HEK293T (cell line): ENCODE measurements at regions not wholly inside any gene's neighbourhood (a gene's known extent, or its start where the extent isn't known, plus 50 kb on each side); places are given as distances from the start of the nearest gene placed in this dataset.

Experiments
- CTCF ChIA-PET: fragments of 350-600 bp; formaldehyde crosslinking; extraction: SDS; loops from one replicate; lab custom pipeline; 2021; ENCODE audit warnings: antibody characterized with exemption, inconsistent platforms; lab: Yijun Ruan, JAX
- POLR2A ChIA-PET: fragments of 350-600 bp; formaldehyde crosslinking; extraction: SDS; loops from one replicate; lab custom pipeline; 2020; ENCODE audit warnings: antibody characterized with exemption, inconsistent platforms; lab: Yijun Ruan, JAX
- DNase-seq: peaks from one replicate; pipeline ENCODE4 v3.0.0; 2012; ENCODE audit warnings: mixed read lengths; ENCODE audit errors: extremely low spot score
- ARNT ChIP-seq: fragments of 450-650 bp; IDR thresholded peaks from 2 replicates; pipeline ENCODE4 v1.6.1; 2017; ENCODE audit warnings: mild to moderate bottlenecking
- BHLHE40 ChIP-seq: fragments of 450-650 bp; IDR thresholded peaks from 2 replicates; pipeline ENCODE4 v1.6.1; 2016; ENCODE audit warnings: mild to moderate bottlenecking, moderate library complexity, borderline replicate concordance
- CTBP1 ChIP-seq: fragments of 450-650 bp; IDR thresholded peaks from 2 replicates; pipeline ENCODE4 v1.6.1; 2016; ENCODE audit warnings: borderline replicate concordance
- ELF4 ChIP-seq: fragments of 450-650 bp; IDR thresholded peaks from 2 replicates; pipeline ENCODE4 v1.6.1; 2017; ENCODE audit warnings: antibody characterized with exemption
- FOXA1 ChIP-seq: fragments of 450-650 bp; IDR thresholded peaks from 2 replicates; pipeline ENCODE4 v1.6.1; 2016; ENCODE audit warnings: mild to moderate bottlenecking
- FOXK2 ChIP-seq: fragments of 450-650 bp; IDR thresholded peaks from 2 replicates; pipeline ENCODE4 v1.6.1; 2016; ENCODE audit warnings: mild to moderate bottlenecking
- FOXM1 ChIP-seq: fragments of 450-650 bp; IDR thresholded peaks from 2 replicates; pipeline ENCODE4 v1.6.1; 2017; ENCODE audit warnings: mild to moderate bottlenecking, borderline replicate concordance
- HDGF ChIP-seq: fragments of 450-650 bp; IDR thresholded peaks from 2 replicates; pipeline ENCODE4 v1.6.1; 2017; ENCODE audit warnings: antibody characterized with exemption, borderline replicate concordance
- L3MBTL2 ChIP-seq: fragments of 450-650 bp; conservative IDR thresholded peaks from 2 replicates; pipeline ENCODE4 v1.6.1; 2016; ENCODE audit warnings: mild to moderate bottlenecking
- LEF1 ChIP-seq: fragments of 450-650 bp; IDR thresholded peaks from 2 replicates; pipeline ENCODE4 v1.6.1; 2017; ENCODE audit warnings: mild to moderate bottlenecking, borderline replicate concordance
- NFRKB ChIP-seq: fragments of 450-650 bp; IDR thresholded peaks from 2 replicates; pipeline ENCODE4 v1.6.1; 2016; ENCODE audit warnings: mild to moderate bottlenecking, moderate library complexity
- SP1 ChIP-seq: fragments of 450-650 bp; IDR thresholded peaks from 2 replicates; pipeline ENCODE4 v1.6.1; 2017
- SUZ12 ChIP-seq: fragments of 450-650 bp; IDR thresholded peaks from 2 replicates; pipeline ENCODE4 v1.6.1; 2016; ENCODE audit warnings: mild to moderate bottlenecking
- TARDBP ChIP-seq: fragments of 450-650 bp; IDR thresholded peaks from 2 replicates; pipeline ENCODE4 v1.6.1; 2016
- ZNF384 ChIP-seq: fragments of 450-650 bp; IDR thresholded peaks from 2 replicates; pipeline ENCODE4 v1.6.1; 2016
- TF ChIP-seq, protein P1 (sequence below): fragments of 450-650 bp; IDR thresholded peaks from 2 replicates; pipeline ENCODE4 v1.6.1; 2016

DNA sequence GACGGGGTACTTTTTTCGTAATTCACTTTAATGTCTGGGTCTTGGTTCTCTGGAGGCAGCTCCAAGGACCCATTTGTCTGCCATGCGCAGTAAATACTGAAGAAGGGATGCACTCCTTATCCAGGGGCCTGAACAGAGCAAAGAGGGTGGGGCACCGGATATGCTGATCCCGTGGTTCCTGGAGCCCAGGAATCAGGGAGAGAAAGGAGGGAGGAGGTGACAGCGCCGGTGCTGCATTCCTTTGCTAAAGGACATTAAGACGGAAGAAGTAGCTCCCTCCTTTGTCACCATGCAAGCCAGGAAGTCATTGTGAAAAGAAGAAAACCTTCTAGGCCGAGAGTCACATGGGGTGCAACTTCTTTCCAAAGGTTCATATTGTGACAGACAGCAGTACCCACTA, 1057.7 kb downstream of the VRK1 start:
- CTCF ChIA-PET, result no interaction called here
- no peak for TF ChIP-seq NFRKB
- TF ChIP-seq FOXA1, result no peak
- TF ChIP-seq SP1, result no peak
- no peak for TF ChIP-seq FOXK2
- no peak for TF ChIP-seq FOXM1
- TF ChIP-seq CTBP1, result no peak
- no peak for TF ChIP-seq L3MBTL2
- POLR2A ChIA-PET, result no interaction called here
- no peak for DNase-seq

DNA sequence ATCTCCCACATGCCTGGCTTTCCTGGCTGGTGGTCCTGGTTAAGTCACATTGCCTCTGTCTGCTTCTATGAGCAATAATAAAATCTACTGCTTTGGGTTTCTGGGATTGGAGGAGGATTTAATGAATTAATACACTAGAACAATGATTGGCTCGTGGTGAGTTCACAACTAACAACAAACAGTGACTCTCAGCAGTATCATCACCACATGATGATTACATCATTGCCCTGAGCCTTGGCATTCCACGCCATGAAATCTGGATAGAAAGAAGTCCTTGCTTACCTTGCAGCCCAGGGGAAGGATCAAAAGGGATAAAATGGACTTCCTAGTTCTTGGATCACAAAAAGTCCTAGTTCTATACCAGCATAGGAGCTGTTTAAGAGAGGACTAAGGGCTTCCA, 1069.0 kb downstream of the VRK1 start:
- CTCF ChIA-PET, result no interaction called here
- POLR2A ChIA-PET, result no interaction called here
- no peak for DNase-seq
- TF ChIP-seq SUZ12 (no peak), SP1 (no peak), TARDBP (no peak), L3MBTL2 (no peak), BHLHE40 (no peak), ARNT (no peak), ZNF384 (no peak)

DNA sequence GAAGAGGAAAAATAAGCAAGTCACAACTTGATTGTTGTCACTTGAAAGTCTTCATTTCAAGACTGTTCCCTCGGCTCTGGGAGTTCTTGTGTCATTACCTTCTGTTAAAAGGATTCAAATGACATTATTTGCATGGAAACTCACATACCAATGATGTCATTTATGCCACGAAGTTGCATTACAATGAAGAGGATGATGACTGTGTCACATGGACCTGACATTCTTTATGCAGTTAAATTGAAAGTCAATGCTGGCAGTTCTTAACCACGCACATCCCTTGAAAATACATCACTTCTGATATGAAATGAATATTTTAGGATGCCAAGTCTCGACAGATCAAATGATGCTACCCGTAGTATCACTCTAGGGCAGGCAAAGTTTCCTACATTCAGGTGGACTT, 1069.5 kb downstream of the VRK1 start:
- TF ChIP-seq L3MBTL2, result no peak
- TF ChIP-seq, protein P1, sequence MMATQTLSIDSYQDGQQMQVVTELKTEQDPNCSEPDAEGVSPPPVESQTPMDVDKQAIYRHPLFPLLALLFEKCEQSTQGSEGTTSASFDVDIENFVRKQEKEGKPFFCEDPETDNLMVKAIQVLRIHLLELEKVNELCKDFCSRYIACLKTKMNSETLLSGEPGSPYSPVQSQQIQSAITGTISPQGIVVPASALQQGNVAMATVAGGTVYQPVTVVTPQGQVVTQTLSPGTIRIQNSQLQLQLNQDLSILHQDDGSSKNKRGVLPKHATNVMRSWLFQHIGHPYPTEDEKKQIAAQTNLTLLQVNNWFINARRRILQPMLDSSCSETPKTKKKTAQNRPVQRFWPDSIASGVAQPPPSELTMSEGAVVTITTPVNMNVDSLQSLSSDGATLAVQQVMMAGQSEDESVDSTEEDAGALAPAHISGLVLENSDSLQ, result no peak
- TF ChIP-seq SP1, result no peak
- TF ChIP-seq ZNF384, result no peak
- no peak for TF ChIP-seq NFRKB
- TF ChIP-seq BHLHE40, result no peak
- TF ChIP-seq SUZ12, result no peak
- DNase-seq, result no peak
- ChIA-PET POLR2A (no interaction called here), CTCF (no interaction called here)

DNA sequence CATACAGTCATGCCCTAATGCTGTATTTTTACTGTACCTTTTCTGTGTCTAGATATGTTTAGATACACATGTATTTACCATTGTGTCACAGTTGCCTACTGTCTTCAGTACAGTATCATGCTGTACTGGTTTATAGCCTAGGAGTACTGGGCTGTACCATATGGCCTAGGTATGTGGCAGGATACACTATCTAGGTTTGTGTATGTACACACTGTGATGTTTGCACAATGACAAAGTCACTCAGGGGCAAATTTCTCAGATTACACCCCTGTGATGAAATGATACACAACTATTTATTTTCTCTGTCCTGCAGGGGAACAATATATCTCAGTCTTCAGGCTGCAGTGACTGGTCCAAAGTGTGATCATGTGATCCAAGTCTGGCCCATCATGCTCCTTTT, 1076.1 kb downstream of the VRK1 start:
- ChIA-PET CTCF (no interaction called here), POLR2A (no interaction called here)

DNA sequence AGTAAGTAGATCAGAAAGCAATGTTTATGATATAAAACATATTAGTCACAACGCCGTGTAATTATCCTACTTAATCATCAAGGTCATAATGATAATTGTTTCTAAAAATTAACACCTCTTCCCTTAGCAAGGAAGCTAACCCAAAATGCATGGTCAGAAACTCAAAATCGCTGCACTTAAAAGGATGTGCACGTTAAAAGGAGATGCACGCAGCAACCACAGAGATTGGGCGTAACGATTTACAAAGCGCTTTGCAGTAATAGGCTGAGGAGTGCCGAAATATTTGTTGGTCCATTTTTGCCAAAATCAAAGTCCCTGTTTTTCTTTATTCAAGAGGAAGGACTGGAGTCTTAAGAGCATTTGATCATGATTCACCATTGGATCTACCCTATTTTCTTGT, 1077.2 kb downstream of the VRK1 start:
- TF ChIP-seq NFRKB (no peak), TARDBP (no peak), FOXK2 (no peak), ZNF384 (no peak), FOXA1 (no peak), L3MBTL2 (no peak), CTBP1 (no peak), FOXM1 (no peak), HDGF (no peak), LEF1 (no peak)
- TF ChIP-seq, protein P1, result no peak
- no peak for DNase-seq
- ChIA-PET POLR2A (no interaction called here), CTCF (no interaction called here)

More for the DNA sequence above, 1076.1 kb downstream of the VRK1 start:
- TF ChIP-seq TARDBP, result no peak
- no peak for TF ChIP-seq NFRKB
- no peak for TF ChIP-seq FOXM1
- TF ChIP-seq L3MBTL2, result no peak
- no peak for TF ChIP-seq FOXK2
- DNase-seq, result no peak

DNA sequence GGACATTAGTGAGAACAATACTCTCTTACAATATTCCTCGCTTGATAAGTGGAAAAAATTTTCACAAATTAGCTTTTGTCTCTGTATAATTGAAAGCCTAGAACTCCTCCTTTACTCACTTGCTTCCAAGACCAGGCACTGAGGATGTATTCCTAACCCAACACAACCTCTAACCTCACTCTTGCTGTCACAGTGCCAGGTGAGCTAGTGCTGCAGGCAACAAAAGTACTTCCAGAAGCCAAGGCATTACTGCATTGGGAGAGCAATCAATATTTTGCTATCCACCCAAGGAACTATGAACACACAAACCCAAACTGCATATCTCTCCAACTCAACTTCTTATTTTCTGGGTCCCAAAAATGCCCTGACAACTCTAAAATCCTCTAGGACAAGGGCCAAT, 1081.0 kb downstream of the VRK1 start:
- TF ChIP-seq CTBP1, result no peak
- TF ChIP-seq FOXK2, result no peak
- TF ChIP-seq FOXA1, result no peak
- no peak for TF ChIP-seq SUZ12
- TF ChIP-seq NFRKB, result no peak
- no peak for TF ChIP-seq HDGF
- TF ChIP-seq, protein P1, result no peak
- TF ChIP-seq TARDBP, result no peak
- TF ChIP-seq FOXM1, result no peak
- no peak for TF ChIP-seq ELF4
- TF ChIP-seq SP1, result no peak
- TF ChIP-seq ZNF384, result no peak
- TF ChIP-seq LEF1, result no peak
- no peak for TF ChIP-seq ARNT
- TF ChIP-seq BHLHE40, result no peak
- DNase-seq, result no peak
- POLR2A ChIA-PET, result no interaction called here

DNA sequence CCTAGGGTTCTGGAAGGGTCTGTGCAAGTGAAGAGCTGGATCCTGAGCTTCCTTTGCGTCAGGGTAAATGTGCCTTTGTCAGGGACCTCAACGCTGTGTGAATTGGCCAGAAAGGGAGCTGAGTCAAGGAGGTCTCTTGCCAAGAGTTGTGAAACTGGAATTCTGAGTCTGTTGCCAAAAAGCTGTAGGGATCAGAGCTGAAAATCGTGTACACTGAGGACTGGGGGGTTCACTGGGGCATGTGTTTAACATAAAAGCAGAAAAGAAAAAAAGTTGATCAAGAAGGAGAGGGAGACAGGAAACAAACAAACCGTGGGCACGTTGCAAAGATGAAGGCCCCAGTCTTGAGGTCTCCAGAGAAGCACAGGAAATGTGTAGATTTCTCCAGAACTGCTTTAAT, 1081.5 kb downstream of the VRK1 start:
- ChIA-PET CTCF (no interaction called here), POLR2A (no interaction called here)
- DNase-seq, result no peak
- no peak for TF ChIP-seq TARDBP
- no peak for TF ChIP-seq ZNF384
- no peak for TF ChIP-seq ELF4
- TF ChIP-seq FOXM1, result no peak
- TF ChIP-seq NFRKB, result no peak
- no peak for TF ChIP-seq FOXK2
- TF ChIP-seq, protein P1, result no peak
- TF ChIP-seq SP1, result no peak
- TF ChIP-seq SUZ12, result no peak
- no peak for TF ChIP-seq LEF1
- no peak for TF ChIP-seq FOXA1
- no peak for TF ChIP-seq ARNT

More for the DNA sequence above, 1081.0 kb downstream of the VRK1 start:
- CTCF ChIA-PET, result no interaction called here
